Thymus (tissue), 11 donors: ENCODE measurements at regions not wholly inside any gene's neighbourhood (a gene's known extent, or its start where the extent isn't known, plus 50 kb on each side); places are given as distances from the start of the nearest gene placed in this dataset.

Experiments
- DNase-seq, 9 donors: peaks; one replicate each; pipeline ENCODE4 v3.0.0-alpha.2; 2013; ENCODE audit warnings: low spot score in 9 of 9, low read depth in 6 of 9, missing footprints in 1 of 9
- H3K27ac ChIP-seq, 2 donors: one replicate each; pipeline ENCODE4 v1.5.1; 2013; ENCODE audit warnings: control low read depth in 1 of 2, low read depth in 1 of 2, low read length in 1 of 2, mild to moderate bottlenecking in 1 of 2, moderate library complexity in 1 of 2
- H3K27me3 ChIP-seq, 2 donors: one replicate each; pipeline ENCODE4 v1.5.1; 2013; ENCODE audit warnings: low read length in 1 of 2; ENCODE audit not compliant: control insufficient read depth in 2 of 2, insufficient read depth in 1 of 2
- H3K36me3 ChIP-seq, 2 donors: one replicate each; pipeline ENCODE4 v1.5.1; 2013; ENCODE audit warnings: low read length in 1 of 2, mild to moderate bottlenecking in 1 of 2, moderate library complexity in 1 of 2; ENCODE audit not compliant: control insufficient read depth in 2 of 2, insufficient read depth in 2 of 2
- H3K4me1 ChIP-seq, 2 donors: one replicate each; pipeline ENCODE4 v1.5.1; 2013; ENCODE audit warnings: low read length in 2 of 2; ENCODE audit not compliant: control insufficient read depth in 2 of 2, insufficient read depth in 2 of 2
- H3K4me3 ChIP-seq, 2 donors: one replicate each; pipeline ENCODE4 v1.5.1; 2013; ENCODE audit warnings: low read length in 2 of 2, control low read depth in 1 of 2, mild to moderate bottlenecking in 1 of 2
- H3K9me3 ChIP-seq, 2 donors: one replicate each; pipeline ENCODE4 v1.5.1; 2013; ENCODE audit warnings: low read length in 1 of 2, mild to moderate bottlenecking in 1 of 2; ENCODE audit not compliant: control insufficient read depth in 2 of 2, insufficient read depth in 1 of 2
- WGBS: extraction: QIAGEN DNeasy Blood & Tissue Kit; methylation state at CpG from one replicate; pipeline ENCODE4 v1.1.7; 2013; 5-methylcytosine and 5-hydroxymethylcytosine counted together
- donor health status: healthy.

DNA sequence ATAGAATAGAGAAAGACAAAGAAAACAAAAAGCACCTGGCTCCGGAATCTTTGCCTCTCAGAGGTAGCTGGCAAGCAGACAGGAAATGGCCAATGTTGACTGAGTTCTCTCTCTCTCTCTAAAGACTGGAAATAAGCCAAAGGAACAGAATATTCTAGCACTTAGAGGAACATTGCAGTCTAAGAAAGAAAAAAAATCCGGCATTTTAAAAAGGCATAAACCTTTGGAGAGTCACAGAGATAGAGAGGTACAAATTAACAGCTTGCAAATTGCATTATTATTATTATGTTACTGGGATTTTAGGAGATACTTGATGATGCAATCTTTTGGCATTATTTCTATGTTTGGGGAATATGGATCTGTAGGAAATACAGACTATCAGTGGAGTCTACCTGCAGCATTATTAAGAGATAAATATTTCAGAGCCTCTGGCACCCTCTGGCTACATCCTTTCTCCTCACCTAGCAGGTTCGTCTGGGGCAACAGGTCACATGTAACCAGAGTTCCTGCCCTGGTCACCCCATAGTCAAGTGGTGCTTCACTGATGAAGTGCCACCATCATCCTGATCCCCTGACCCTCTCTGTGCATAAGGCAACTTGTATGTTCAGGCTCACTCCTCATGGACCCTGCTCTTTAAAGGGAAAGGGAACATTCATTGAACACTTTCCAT is 318.9 kb upstream of the ACVR2A start:
- no peaks in the 10 kb centered on the region for H3K9me3 ChIP-seq
- no peak overlapping the region for H3K4me3 ChIP-seq
- H3K36me3 ChIP-seq, result no peaks in the 10 kb centered on the region
- 41% methylated on average over 3 of the region's 3 CpGs for WGBS
- no peaks in the 10 kb centered on the region for H3K27me3 ChIP-seq
- DNase-seq, result peak in 1 of 9 donors; percentile 34
- H3K4me1 ChIP-seq, result no peaks in the 10 kb centered on the region
- no peak overlapping the region for H3K27ac ChIP-seq

GRCh38 chr2:147524912-147525311 is 319.9 kb upstream of the ACVR2A start:
- no peaks in the 10 kb centered on the region for H3K9me3 ChIP-seq
- no peak for DNase-seq
- no peaks in the 10 kb centered on the region for H3K36me3 ChIP-seq
- no peaks in the 10 kb centered on the region for H3K27me3 ChIP-seq
- no peaks in the 10 kb centered on the region for H3K4me1 ChIP-seq
- H3K27ac ChIP-seq, result no peak overlapping the region
- 95% methylated on average over 3 of the region's 3 CpGs for WGBS
- no peak overlapping the region for H3K4me3 ChIP-seq

- no peak for DNase-seq
- Histone ChIP-seq H3K27ac (no peak overlapping the region), H3K27me3 (no peaks in the 10 kb centered on the region), H3K9me3 (no peaks in the 10 kb centered on the region), H3K4me3 (no peak overlapping the region), H3K4me1 (no peaks in the 10 kb centered on the region), H3K36me3 (no peaks in the 10 kb centered on the region)
Observed at GRCh38 chr2:147523415-147523814, 321.4 kb upstream of the ACVR2A start.

- no peak for DNase-seq
- Histone ChIP-seq H3K4me1 (no peaks in the 10 kb centered on the region), H3K9me3 (no peaks in the 10 kb centered on the region), H3K4me3 (no peak overlapping the region), H3K27me3 (no peaks in the 10 kb centered on the region), H3K36me3 (no peaks in the 10 kb centered on the region), H3K27ac (no peak overlapping the region)
- WGBS, result 98% methylated on average over 3 of the region's 3 CpGs
Observed at GRCh38 chr2:147521936-147522335, 322.9 kb upstream of the ACVR2A start.

DNA sequence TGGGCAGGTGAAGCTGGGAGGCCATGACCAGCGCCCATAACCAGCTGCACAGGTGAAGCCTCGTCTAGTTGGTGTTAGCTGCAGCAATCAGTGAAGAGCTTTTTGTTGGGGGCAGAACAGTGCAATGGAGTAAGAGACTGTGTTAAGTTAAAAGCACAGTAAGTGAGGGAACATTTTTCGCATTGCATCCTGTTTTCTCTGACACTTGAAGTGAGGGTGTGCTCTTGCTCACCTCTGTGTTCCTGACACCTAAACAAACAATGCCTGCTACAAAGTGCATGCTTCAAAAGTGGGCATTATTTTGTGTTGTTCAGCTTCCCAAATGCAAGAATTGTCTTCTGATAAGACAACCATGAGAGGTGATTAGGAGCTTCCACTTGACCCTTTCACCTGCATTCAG is 324.0 kb upstream of the ACVR2A start:
- H3K9me3 ChIP-seq, result no peaks in the 10 kb centered on the region
- DNase-seq, result no peak
- no peaks in the 10 kb centered on the region for H3K27me3 ChIP-seq
- H3K4me1 ChIP-seq, result no peaks in the 10 kb centered on the region
- 97% methylated on average over 3 of the region's 3 CpGs for WGBS
- no peak overlapping the region for H3K4me3 ChIP-seq
- no peaks in the 10 kb centered on the region for H3K36me3 ChIP-seq
- no peak overlapping the region for H3K27ac ChIP-seq

- no peak for DNase-seq
- no peaks in the 10 kb centered on the region for H3K36me3 ChIP-seq
- H3K4me1 ChIP-seq, result no peaks in the 10 kb centered on the region
- H3K4me3 ChIP-seq, result no peak overlapping the region
- no peaks in the 10 kb centered on the region for H3K9me3 ChIP-seq
- 95% methylated on average over 2 of the region's 2 CpGs for WGBS
- H3K27ac ChIP-seq, result no peak overlapping the region
- no peaks in the 10 kb centered on the region for H3K27me3 ChIP-seq
Observed at GRCh38 chr2:147519178-147519577, 325.7 kb upstream of the ACVR2A start.

DNA sequence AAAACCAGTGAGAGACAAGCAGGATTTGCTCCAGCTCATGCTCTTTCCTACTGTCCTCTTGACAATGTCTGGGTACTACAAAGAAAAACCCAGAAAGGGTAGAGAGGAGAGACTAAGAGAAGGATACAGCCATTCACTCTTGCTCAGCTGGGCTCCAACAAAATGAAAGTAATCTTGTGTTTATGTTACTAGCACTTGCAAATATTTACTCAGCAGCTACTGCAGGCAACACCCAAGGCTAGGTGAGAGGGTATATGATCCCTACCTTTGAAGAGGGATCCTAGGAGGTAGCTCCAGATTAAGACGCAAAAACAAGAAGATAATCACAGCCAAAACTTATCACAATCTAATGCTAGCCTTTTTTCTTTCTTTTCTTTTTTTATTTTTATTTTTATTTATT is 329.6 kb upstream of the ACVR2A start:
- no peaks in the 10 kb centered on the region for H3K9me3 ChIP-seq
- no peak overlapping the region for H3K27ac ChIP-seq
- no peaks in the 10 kb centered on the region for H3K27me3 ChIP-seq
- no peaks in the 10 kb centered on the region for H3K36me3 ChIP-seq
- WGBS, result 94% methylated on average over 1 of the region's 1 CpG
- no peak overlapping the region for H3K4me3 ChIP-seq
- no peak for DNase-seq
- H3K4me1 ChIP-seq, result peaks cover 0 to 6% of the 10 kb centered on the region in 2 donors

DNA sequence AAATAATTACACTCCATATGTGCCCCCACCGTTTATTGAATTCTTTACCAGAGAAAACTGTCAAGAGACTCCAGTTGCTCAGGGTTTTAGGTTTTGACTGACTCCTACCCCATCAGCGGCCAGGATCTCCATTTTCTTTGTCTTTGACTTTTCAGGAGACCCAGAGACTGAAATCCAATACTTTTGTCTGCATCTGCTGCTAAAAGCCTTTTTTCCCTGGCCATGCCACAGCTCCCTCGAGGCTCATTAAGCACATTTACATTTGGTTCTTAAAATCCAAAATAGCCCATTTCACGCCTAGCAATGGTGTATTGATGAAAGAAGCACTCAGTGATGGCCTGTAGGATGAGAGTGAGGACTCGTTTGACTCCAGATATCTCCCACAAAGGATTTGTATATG is 332.6 kb upstream of the ACVR2A start:
- H3K9me3 ChIP-seq, result no peaks in the 10 kb centered on the region
- H3K4me1 ChIP-seq, result peaks cover 0 to 6% of the 10 kb centered on the region in 2 donors
- 66% methylated on average over 5 of the region's 5 CpGs for WGBS
- peak overlapping the region in 1 of 2 donors; percentile 72 for H3K27ac ChIP-seq
- H3K27me3 ChIP-seq, result no peaks in the 10 kb centered on the region
- no peak overlapping the region for H3K4me3 ChIP-seq
- no peaks in the 10 kb centered on the region for H3K36me3 ChIP-seq
- DNase-seq, result no peak

DNA sequence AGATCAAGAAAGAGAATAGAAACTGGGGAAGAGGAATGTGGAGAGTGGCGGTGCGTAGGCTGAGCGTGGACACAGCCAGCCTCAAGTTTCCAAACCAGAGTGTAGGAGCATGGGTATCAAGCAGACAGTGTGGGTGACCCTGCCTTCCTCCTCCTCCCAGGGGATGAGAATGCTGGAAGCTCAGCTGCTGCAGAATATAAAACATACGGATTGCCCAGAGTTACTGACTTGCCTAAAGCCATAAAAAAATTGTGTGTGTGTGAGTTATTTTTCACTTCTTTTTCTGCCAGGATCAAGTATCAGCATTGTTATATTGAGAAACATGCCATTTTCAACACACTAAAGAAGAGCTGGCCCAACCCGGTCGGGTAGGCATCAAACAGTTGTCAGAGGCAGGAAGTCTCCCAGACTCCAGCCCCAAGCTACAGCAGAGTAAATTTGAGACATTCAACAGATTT is 333.3 kb upstream of the ACVR2A start:
- DNase-seq, result peak in 2 of 9 donors; percentile 6 to 42
- no peaks in the 10 kb centered on the region for H3K9me3 ChIP-seq
- no peak overlapping the region for H3K27ac ChIP-seq
- WGBS, result 65% methylated on average over 6 of the region's 6 CpGs
- no peaks in the 10 kb centered on the region for H3K27me3 ChIP-seq
- H3K4me3 ChIP-seq, result no peak overlapping the region
- H3K36me3 ChIP-seq, result no peaks in the 10 kb centered on the region
- H3K4me1 ChIP-seq, result peaks cover 0 to 6% of the 10 kb centered on the region in 2 donors
